Ovary (tissue), 3 donors: ENCODE measurements at regions not wholly inside any gene's neighbourhood (a gene's known extent, or its start where the extent isn't known, plus 50 kb on each side); places are given as distances from the start of the nearest gene placed in this dataset.

Experiments
- CTCF ChIP-seq, 3 donors: fragments of 450-650 bp in 2 of 3; fragments of 200-600 bp in 1 of 3; IDR thresholded peaks; one replicate each; pipeline versions ENCODE4 v1.5.1 to v1.8.0; 2016 to 2022; ENCODE audit warnings: antibody characterized with exemption in 3 of 3, mild to moderate bottlenecking in 1 of 3
- EP300 ChIP-seq: sonication (generic); formaldehyde crosslinking; IDR thresholded peaks from one replicate; pipeline ENCODE4 v1.6.1; 2017; ENCODE audit warnings: antibody characterized with exemption
- donor health status: DM: no; HTN: no; CAD: no.

GRCh38 chr3:25885544-25885943, 95.7 kb downstream of the OXSM start:
- TF ChIP-seq CTCF (IDR thresholded peaks at IDR 0.05), result no peak
- no peak for TF ChIP-seq EP300
